Midbrain (tissue), 1 donor: ENCODE measurements at regions not wholly inside any gene's neighbourhood (a gene's known extent, or its start where the extent isn't known, plus 50 kb on each side); places are given as distances from the start of the nearest gene placed in this dataset.
"Not testable (repeated sequence)": the region's sequence is repeated elsewhere in the genome, so short reads cannot be mapped to it uniquely, and the experiment has no call there.

Source experiments
- DNase-seq: peaks from one replicate; lab custom pipeline; 2025; lab: John Stamatoyannopoulos, UW

DNA sequence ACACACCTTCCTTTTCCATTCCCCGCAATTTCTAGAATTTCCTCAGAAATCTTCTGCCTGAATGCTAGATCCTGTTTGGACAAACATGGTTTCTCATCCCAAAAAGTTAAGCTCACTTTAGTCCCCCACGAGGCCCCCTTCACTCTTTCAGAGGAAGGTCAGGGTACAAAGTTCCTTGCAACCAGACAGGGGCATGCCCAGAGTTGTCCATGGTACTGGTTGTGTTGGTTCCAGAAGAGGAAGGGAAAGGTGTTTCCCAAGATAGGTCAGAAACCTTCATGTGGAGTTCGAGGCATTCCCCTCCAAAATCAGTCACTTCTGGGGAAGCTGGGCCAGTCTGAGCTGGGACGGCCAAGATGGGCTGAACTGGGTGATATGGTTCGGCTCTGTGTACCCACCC lies 167.6 kb upstream of the MAFB start:
- no peak for DNase-seq

DNA sequence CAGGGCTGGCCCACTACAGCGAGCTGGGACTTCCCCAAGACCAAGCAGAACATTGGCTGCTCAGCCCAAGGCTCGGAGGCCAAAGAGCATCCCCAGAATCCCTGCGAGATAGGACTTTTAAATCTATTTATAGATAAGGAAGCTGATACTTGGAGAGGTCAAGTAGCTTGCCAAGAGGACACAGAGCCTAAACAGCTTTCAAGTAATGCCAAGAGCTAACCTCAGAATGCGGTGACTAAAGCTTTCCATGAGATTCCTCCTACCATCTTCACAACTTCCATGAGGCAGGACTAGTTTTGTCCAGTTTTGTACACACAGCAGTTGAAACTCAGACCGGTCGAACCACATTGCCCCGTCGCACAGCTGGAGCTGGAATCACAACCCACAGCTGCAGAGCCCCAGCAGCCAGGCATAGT lies 168.1 kb upstream of the TOP1 start:
- DNase-seq = no peak

DNA sequence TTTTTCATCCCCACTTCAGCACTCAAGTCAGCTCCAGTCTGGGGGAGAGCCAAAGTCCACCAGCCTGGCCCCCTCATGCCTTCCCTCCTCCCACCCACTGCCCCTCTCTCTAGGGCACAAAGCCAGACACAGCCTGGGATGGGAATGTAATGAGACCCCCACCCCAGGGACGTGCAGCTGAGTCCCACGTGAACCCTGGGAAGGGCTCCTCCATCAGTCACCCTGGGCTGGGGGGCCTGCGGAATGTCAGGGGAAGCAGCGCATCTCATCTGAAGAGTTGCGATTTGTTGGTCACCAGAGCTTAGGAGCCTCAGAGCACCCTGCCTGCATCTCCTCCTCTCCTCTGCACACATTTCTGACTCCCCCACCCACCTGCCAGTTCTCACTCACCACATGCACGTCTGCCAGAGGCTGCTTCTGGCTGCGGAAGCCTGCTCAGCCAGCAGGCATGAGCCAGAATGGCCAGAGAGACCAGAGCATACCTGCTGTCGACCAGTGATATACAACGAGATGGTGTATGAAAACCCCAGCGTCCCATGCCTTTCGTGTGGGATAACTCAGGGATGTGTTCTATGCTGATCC lies 167.1 kb upstream of the TOP1 start:
- no peak for DNase-seq

DNA sequence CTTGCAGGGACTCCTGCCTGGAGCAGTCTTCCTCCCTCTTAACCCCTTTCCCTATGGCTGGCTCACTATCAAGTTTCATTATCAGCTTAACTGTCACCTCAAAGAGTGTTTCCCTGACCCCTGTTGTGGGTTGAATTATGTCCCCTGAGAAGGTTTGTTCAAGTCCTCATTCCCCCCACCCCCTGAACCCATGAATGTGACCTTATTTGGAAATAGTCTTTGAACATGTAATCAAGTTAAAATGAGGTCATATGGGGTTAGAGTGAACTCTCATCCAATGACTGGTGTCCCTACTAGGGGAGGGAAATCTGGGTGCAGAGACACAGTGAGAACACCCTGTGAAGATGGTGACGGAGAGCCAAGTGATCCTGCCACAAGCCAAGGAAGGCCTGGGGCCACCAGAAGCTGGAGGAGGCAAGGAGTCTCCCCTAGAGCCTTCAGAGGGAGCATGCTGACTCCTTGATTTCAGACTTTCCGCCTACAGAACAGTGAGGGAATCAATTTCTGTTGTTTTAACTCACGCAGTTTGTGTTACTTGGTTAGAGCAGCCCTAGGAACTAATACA lies 165.2 kb upstream of the TOP1 start:
- DNase-seq = no peak

DNA sequence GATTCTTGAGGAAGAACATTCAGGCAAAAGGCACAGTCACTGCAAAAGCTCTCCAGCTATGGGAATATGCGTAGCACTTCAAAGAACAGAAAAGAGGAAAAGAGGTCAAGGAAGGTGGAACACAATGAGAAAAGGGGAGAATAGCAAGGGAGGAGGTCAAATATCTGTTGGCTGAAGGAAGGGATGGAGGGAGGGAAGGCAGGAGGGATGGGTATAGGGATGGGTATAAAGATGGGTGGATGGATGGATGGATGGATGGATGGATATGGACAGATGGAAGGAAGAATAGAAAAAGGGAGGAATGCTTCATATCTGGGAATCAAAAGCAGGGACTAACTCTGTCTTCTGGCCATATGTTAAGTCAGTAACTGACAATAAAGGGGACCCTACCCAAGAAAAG lies 164.2 kb upstream of the TOP1 start:
- DNase-seq = no peak

DNA sequence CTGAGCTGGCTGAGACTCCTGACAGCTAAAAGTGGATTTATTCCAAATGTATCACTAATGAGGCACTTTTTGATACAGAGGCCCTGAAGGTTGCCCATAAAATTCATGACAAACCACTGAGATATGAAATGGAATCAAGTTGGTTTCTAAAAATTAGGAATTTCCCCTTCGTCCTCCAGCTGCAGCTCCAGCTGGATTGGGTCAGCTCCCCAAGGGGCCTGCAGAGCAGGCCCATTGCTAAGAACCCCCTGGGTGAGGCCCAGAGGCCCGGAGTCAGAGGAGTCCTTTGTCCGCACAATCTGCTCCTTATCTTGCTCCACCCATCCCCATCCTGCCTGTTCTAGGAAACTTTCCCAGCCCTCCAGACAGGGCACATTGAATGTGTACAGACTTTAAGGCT lies 163.5 kb upstream of the TOP1 start:
- DNase-seq = no peak

DNA sequence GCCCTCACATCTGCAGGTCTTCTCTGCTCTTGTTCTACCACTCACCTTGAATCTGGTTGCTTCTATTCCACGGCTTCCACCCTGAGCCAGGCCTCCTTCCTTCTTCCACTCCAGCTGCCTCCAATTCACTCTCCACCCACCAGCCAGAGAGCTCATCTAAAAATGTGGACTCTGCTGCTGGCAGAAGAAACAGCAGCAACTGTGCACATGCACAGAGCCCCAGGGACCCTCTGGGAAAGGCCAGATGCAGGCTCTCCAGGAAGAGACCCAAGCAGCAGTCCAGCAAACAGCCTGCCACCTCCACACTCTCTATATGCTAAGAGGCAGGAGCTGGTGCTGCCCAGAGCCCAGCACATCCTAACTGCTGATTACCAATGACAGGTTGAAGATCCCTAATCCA lies 162.6 kb upstream of the TOP1 start:
- DNase-seq = no peak

DNA sequence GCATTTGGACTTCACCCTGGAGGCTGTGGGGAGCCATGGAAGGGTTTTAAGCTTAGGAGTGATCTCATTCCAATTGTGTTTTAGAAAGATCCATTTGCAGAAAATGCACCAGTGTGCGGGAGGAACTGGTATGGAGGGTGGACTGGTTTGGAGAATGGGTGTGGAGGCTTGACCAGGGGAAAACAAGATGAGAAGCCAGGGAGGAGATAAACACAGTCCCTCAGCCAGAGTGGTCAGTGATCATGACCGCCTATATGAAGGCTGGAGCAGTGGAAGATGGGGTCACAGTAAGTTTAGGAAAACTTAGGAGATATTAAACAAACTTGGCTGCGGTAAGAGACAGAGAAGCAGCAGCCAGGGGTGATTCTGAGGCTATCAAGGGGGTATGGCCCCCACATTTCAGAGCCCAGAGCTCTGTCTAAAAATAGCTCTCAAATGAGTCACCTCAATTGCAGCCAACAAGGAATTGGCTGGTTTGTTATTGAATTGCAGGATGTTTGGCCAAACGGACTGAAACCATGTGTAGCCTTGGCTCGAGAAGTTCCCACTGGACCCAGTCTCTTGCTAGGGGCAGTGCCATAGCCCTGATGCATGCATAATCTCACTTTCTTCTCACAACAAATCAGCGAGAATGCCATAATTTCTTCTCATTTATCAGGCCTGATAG lies 159.9 kb upstream of the TOP1 start:
- peak; percentile 48 for DNase-seq

DNA sequence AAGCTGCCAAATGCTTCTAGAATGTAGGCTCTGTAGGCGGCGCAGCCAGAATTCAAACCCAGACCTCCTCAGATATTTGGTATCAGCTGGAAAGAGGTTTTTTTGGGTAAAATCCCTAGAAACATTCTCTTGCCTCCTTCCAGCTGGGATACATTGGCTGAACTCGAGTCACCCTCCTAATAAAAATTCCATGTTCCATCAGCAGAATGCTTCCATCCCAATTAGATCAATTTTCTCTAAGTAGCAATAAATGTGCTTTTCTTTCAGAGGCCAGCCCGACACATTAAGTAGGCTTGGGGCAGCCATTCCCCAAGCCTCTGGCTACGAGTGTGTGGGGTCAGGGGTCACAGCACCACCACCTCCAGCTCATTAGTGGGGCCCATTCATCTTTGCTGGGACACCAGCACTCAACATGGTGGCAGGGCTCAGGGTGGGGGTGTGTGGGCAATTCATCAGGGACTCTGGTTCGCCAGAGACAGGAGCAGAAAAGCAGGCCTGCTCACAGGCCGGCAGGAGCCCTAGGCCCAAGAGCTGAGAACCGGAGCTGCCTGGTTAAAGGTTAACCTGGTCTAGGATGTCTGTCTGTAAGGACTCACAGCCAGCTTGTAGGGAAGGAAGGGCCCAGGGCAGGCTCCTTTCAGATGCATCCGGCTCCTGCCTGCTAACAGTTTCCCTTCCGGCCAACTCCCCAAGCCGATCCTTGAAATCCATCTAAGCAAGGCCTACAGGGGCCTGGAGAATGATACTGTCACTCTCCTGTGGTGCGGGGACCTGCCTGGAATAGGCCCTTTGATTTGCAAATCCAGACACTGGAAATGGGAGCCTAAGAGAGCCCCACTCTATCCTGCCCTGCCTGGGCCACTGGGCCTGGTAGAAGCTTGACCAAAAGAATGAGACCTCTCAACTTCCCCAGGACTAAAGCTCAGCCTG lies 159.1 kb upstream of the TOP1 start:
- no peak for DNase-seq

DNA sequence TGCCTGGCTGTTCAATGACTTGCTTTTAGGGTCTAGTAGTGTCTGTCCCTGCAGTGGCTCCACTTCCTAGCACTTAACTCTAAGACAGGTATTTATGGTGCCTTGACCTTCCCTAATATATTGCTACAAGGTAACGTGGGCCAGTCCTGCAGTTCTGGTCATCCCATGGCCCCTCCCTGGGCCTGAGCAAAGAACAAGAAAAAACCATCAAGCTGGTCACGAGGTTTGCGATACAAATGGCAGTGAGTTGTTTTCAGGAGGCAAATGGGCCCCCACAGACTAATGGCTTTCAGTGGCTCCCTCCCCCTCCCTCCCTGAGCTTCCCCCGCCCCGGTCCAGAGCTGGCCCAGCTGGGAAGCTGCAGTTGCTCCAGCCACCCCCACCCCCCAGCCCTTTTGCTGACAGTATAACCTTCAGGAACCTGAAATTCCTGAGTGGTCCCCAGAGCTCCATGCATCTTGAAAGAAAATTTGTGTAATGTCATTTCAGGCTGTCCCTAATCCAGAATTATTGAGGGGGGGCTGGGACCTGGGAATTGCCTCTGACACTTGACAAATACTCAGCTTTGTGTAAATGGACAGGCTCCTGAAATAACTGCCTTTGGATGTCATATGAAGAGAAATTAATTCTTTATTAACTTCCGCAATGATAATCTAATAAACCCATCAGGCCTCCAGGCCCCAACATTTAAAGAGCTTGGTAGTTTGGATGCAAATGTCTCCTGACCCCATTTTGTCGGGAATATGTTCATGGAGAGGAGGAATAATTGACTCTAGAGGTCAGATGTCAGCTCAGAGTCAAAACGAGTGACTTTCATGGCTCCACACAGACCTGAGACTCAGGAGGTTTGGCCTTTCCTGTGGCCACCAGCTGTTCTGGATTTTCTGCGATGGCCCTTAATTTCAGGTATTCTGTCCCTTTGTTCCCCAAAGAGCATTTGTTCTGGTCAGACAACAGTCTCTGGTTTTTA lies 153.2 kb upstream of the TOP1 start:
- no peak for DNase-seq

DNA sequence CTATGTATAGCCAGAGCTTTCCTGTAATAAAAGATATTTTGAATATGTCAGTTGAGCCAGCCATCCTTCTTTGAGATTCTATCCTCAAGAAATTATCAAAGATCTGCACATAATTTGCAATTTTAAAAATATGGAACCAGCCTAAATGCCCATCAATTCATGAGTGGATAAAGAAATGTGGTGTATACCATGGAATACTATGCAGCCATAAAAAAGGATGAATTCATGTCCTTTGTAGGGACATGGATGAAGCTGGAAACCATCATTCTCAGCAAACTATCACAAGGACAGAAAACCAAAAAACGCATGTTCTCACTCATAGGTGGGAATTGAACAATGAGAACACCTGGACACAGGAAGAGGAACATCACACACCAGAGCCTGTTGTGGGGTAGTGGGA lies 150.5 kb upstream of the TOP1 start:
- DNase-seq = not testable (repeated sequence)

DNA sequence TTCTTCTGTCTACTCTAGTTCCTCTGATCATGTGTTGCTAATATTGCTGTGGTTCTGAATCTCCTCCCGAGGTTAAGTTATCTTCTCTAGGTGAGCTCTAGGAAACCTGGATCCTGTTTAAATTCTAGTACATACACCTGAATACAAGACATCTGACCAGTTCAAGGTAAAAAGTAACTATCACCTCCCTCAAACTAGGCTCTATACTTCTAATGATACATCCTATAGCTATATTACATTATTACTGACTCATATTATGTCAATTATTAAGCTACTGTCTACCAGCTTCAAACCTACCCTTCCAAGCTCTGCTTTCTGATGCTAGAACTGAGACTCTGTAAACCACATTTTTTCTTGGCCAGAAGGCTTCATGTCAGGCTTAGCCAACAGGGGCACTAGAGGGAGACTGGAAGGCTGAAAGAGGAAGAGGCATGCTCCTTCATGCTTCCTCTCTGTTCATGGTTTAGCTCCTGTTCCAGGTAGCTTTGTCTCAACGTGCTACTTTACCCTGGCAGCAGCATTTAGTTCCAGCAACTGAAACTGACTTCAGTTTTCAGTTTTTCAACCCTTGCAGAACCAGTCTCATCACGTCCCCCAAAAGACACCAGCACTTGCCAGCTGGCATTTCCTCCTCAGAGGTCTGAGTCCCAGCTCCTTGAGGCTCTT lies 148.4 kb upstream of the TOP1 start:
- no peak for DNase-seq

DNA sequence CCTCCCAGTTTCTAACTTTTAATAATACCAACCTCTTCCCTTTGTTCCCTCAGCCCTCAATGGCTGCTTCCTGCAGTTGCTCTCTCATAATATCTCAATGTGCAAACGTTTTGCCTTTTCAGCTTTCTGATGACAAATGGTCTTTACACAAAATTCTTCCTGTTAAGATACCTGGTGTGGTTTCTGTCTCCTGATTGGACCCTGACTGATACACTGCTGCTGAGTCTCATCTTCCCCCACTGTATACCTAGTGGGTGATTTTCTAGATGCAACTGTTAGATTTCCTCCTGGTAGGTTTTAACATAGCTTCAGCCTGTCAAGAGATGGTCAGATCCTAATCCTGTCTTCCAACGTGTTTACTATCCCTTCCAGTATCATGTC lies 147.9 kb upstream of the TOP1 start:
- no peak for DNase-seq

DNA sequence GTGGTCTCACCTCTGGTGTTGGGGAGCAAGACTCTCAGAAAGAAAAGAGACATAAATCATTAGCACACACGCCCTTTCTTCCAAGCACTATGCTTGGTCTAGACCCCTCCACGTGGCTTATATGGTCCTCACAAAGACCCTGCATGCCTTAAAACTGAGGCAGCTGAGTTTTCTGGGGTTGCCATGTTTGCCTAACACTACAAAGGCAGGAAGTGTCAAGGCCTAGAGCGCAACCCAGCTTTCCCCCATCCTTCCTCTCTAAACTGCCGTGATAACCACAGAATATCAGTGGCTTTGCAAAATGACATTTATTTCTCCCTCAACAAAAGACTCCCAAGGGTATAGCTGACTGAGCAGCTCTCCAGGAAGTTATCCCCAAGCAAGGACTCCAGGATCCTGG lies 146.5 kb upstream of the TOP1 start:
- DNase-seq = no peak

DNA sequence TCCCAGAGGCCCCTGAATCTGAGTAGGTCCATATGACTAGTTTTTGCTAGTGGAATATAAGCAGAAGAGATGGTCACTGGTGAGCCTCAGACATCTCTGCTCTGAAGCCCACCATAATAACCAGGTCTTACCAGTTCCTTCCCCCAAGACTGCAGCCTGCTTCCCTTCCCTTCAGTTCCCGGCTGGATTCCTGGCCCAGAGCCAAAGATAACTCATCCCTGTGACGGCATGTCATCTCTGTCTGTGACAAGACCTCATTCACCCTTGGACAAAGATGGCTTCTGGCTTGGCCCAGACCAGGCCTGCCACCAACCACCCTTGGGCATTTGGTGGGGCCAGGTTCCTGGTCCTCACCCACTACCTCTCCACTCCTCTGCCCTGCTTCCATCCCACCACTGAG lies 145.5 kb upstream of the TOP1 start:
- DNase-seq = no peak

DNA sequence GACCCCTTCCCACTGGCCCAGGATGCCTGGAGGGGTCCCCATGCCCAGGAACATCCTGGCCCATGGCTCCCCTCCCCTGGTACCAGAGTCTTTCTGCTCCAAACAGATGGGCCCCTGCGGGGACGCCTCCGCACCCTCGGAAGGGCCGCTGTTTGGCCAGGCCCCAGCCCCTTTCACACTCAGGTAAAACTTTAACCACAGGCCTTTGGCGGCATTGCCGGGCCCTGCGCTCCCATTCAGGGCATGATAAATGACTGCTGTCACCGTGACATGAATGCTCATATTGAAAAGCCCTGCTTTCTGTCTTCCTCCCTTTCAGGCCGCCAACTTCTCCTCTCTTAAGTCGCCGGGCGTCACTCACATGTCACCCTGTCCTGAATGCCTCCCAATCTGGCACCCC lies 141.5 kb upstream of the TOP1 start:
- DNase-seq = no peak

DNA sequence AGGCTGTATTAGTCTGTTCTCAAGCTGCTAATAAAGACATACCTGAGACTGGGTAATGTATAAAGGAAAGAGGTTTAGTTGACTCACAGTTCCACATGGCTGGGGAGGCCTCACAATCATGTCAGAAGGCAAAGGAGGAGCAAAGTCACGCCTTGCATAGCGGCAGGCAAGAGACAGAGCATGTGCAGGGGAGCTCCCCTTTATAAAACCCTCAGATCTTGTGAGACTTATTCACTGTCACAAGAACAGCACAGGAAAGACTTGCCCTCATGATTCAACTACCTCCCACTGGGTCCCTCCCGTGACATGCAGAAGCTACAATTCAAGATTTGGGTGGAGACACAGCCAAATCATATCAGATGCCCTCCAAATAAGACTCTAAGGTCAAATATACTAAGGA lies 139.4 kb upstream of the TOP1 start:
- DNase-seq = not testable (repeated sequence)

DNA sequence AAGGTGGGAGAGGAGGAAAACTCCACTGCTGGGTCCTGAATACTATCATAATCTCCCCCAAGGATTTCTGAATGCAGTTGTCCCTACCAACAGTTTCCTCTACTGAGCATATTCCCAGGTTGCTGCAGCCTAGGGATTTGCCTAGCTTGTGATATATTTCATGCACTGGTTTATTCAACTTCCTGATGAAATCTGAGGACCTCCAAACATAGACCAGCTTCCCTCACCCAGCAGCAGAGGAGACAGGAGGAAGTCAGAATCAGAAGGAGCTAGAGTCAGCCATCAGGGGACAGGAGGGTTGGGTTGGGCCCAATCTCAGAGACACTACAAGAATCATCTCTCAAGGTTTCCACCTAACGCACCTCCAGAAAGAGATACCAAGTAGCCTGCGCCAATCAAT lies 138.4 kb upstream of the TOP1 start:
- no peak for DNase-seq

DNA sequence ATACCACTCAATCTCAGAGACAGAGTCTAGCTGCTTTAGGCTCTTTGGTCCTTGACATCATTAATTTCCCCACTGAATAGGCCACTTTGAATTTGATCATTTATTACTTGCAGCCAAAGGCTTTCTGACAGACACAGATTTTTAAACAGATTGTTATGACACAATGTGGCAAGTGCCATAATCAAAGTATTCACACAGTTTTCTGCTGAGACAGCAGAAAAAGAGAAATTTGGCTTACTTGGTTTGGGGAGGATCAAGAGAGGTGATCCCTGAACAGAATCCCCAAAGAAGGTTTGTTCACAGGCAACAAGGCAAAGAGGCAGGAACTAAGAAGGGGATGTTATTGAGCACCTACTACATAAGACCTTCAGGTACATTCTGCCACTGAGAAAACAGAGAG lies 138.0 kb upstream of the TOP1 start:
- no peak for DNase-seq

DNA sequence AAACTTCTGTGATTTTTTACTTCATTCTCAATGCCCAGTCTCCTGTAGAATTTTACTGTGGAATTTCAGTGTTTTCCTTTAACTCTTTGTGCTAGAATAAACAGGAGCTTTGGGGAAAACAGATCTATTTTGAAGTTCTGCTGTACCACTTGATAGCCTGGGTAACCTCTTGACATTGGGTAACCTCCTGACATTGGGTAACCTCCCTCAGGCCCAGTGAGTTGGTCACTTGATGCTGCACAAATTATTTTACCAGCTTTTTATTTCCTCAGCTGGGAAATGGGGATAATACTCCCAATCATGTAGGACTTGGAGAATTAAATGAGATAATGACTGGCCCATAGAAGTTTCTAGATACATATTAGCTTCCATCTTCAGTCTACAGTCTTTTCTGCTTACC lies 137.3 kb upstream of the TOP1 start:
- no peak for DNase-seq

DNA sequence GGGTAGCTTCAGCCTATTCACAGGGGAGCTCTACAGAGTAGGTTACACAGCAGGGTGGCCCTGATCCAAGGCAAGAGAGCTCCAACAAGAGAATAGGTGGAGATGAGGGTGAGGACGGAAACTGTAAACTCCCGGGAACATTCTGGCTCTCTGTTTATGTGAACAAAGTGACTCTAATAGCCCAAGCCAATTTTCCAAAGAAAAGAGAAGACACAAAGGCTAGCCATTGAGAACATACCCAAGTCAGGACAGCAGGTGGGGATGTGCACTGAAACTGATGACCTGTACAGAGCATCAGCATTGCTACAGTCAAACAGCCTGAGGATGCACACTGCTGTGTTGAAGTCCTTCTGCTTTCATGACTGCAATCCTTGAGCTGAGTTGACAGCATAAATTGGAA lies 136.0 kb upstream of the TOP1 start:
- no peak for DNase-seq
